Upper lobe of left lung (tissue), 6 donors: ENCODE measurements at regions not wholly inside any gene's neighbourhood (a gene's known extent, or its start where the extent isn't known, plus 50 kb on each side); places are given as distances from the start of the nearest gene placed in this dataset.
"Not testable (repeated sequence)": the region's sequence is repeated elsewhere in the genome, so short reads cannot be mapped to it uniquely, and the experiment has no call there.

Experiments used
- ATAC-seq, 2 donors: fragments of 200-7000 bp; cut with Tn5 transposase; one replicate each; pipeline ENCODE4 v1.9.1; 2022; ENCODE audit warnings: mild to moderate bottlenecking in 2 of 2, moderate library complexity in 2 of 2; ENCODE audit not compliant: low FRiP score in 2 of 2
- DNase-seq, 2 donors: peaks; one replicate each; pipeline ENCODE4 v3.0.0-alpha.2; 2019 to 2020
- H3K27ac ChIP-seq, 4 donors: fragments of 200-600 bp; sonication (generic); one replicate each; pipeline ENCODE4 v1.5.1; 2016 to 2019
- H3K27me3 ChIP-seq, 4 donors: fragments of 200-600 bp; sonication (generic); one replicate each; pipeline ENCODE4 v1.5.1; 2017 to 2019
- H3K36me3 ChIP-seq, 4 donors: fragments of 200-600 bp; sonication (generic); one replicate each; pipeline ENCODE4 v1.5.1; 2016 to 2019
- H3K4me1 ChIP-seq, 4 donors: fragments of 200-600 bp; sonication (generic); one replicate each; pipeline ENCODE4 v1.5.1; 2018 to 2019
- H3K4me3 ChIP-seq, 4 donors: fragments of 200-600 bp; sonication (generic); one replicate each; pipeline ENCODE4 v1.5.1; 2017 to 2019; ENCODE audit warnings: mild to moderate bottlenecking in 2 of 4, moderate library complexity in 1 of 4
- H3K9me3 ChIP-seq, 4 donors: fragments of 200-600 bp; sonication (generic); one replicate each; pipeline ENCODE4 v1.5.1; 2018 to 2019
- EP300 ChIP-seq, 4 donors: sonication (generic); formaldehyde crosslinking; IDR thresholded peaks; one replicate each; pipeline ENCODE4 v1.5.1; 2017; ENCODE audit warnings: antibody characterized with exemption in 4 of 4, control low read depth in 2 of 4
- POLR2A ChIP-seq, 4 donors: fragments of 450-650 bp; IDR thresholded peaks; one replicate each; pipeline ENCODE4 v1.5.1; 2016 to 2017; ENCODE audit warnings: antibody characterized with exemption in 4 of 4, mild to moderate bottlenecking in 2 of 4
- POLR2AphosphoS5 ChIP-seq, 2 donors: sonication (generic); formaldehyde crosslinking; IDR thresholded peaks; one replicate each; pipeline ENCODE4 v1.5.1; 2017; ENCODE audit warnings: antibody characterized with exemption in 2 of 2
- WGBS, 2 donors: methylation state at CpG; one replicate each; pipeline ENCODE4 v1.1.5; 2017 to 2018; 5-methylcytosine and 5-hydroxymethylcytosine counted together
- TF ChIP-seq, protein P1 (sequence below), 6 experiments: fragments of 450-650 bp in 4 of 6; fragments of 200-600 bp in 2 of 6; sonication (generic) in 2 of 6; IDR thresholded peaks; one replicate each; pipeline ENCODE4 v1.5.1; 2016 to 2019; ENCODE audit warnings: antibody characterized with exemption in 6 of 6
- donor health status: DM: no; HTN: no; CAD: no; lungs with moderate emphysema.
- donor health status: DM: no; HTN: yes; CAD: no; lungs with severe emphysema.

- no peaks in the 10 kb centered on the region for H3K36me3 ChIP-seq
- H3K27me3 ChIP-seq: no peaks in the 10 kb centered on the region
- TF ChIP-seq POLR2A (IDR thresholded peaks at IDR 0.05) (no peak), POLR2AphosphoS5 (IDR thresholded peaks at IDR 0.05) (no peak), EP300 (IDR thresholded peaks at IDR 0.05) (no peak)
- TF ChIP-seq, protein P1, sequence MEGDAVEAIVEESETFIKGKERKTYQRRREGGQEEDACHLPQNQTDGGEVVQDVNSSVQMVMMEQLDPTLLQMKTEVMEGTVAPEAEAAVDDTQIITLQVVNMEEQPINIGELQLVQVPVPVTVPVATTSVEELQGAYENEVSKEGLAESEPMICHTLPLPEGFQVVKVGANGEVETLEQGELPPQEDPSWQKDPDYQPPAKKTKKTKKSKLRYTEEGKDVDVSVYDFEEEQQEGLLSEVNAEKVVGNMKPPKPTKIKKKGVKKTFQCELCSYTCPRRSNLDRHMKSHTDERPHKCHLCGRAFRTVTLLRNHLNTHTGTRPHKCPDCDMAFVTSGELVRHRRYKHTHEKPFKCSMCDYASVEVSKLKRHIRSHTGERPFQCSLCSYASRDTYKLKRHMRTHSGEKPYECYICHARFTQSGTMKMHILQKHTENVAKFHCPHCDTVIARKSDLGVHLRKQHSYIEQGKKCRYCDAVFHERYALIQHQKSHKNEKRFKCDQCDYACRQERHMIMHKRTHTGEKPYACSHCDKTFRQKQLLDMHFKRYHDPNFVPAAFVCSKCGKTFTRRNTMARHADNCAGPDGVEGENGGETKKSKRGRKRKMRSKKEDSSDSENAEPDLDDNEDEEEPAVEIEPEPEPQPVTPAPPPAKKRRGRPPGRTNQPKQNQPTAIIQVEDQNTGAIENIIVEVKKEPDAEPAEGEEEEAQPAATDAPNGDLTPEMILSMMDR (IDR thresholded peaks at IDR 0.05): no peak
- no peaks in the 10 kb centered on the region for H3K4me1 ChIP-seq
- H3K4me3 ChIP-seq: no peak overlapping the region
- DNase-seq: no peak
- ATAC-seq: no peak
- no peaks in the 10 kb centered on the region for H3K9me3 ChIP-seq
- no peak overlapping the region for H3K27ac ChIP-seq
These were observed 199.3 kb upstream of the SLC16A7 start for GRCh38 chr12:59396519-59396918.

DNA sequence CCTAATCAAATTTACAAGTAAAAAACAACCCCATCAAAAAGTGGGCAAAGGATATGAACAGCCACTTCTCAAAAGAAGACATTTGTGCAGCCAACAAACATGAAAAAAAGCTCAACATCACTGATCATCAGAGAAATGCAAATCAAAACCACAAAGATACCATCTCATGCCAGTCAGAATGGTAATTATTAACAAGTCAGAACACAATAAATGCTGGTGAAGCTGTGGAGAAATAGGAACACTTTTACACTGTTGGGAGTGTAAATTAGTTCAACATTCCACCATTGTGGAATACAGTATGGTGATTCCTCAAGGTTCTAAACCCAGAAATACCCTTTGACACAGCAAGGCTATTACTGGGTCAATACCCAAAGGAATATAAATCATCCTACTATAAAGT is 200.5 kb upstream of the SLC16A7 start:
- ATAC-seq, DNase-seq, H3K4me1 ChIP-seq, H3K9me3 ChIP-seq, H3K27me3 ChIP-seq, H3K27ac ChIP-seq, H3K4me3 ChIP-seq, H3K36me3 ChIP-seq: not testable (repeated sequence)

GRCh38 chr12:59393506-59393905 is 202.3 kb upstream of the SLC16A7 start:
- H3K27ac ChIP-seq: no peak overlapping the region
- no peak overlapping the region for H3K4me3 ChIP-seq
- ATAC-seq (no peak), DNase-seq (no peak)
- no peaks in the 10 kb centered on the region for H3K36me3 ChIP-seq
- H3K9me3 ChIP-seq: no peaks in the 10 kb centered on the region
- no peaks in the 10 kb centered on the region for H3K4me1 ChIP-seq
- WGBS, 2 donors: 82 to 93% methylated on average over 4 of the region's 4 CpGs
- no peaks in the 10 kb centered on the region for H3K27me3 ChIP-seq
- no peak for TF ChIP-seq POLR2AphosphoS5 (IDR thresholded peaks at IDR 0.05)
- TF ChIP-seq POLR2A (IDR thresholded peaks at IDR 0.05): no peak
- TF ChIP-seq, protein P1 (IDR thresholded peaks at IDR 0.05): no peak
- TF ChIP-seq EP300 (IDR thresholded peaks at IDR 0.05): no peak

DNA sequence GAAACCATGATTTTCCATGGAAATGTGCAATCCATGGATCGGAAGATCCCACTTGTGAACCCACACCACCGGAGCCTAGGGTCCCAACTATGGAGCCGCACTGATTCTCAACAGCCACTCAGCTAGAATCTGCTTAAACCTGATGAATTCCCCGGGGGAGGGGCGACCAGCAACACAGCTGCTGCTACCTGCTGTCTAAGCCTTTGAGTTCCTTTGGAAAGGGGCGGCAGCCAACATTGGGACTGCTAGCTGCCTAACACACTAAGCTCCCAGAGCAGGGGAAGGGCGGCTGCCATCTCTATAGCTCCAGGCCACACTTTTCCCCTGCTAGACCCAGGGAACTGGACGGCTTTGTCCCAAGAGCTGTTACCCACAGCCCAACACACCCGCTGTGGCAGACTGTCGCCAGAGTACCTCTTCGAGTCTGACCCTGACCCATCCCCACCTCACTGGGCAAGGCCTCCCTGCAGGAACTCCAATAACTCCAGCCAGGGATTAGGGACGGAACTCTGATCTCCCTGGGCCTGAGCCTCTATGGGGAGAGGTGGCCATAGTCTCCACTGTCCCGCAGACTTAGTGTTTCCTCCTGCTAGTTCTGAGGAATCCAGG is 205.8 kb upstream of the SLC16A7 start:
- no peak for DNase-seq
- H3K27me3 ChIP-seq: no peaks in the 10 kb centered on the region
- WGBS, 2 donors: 89 to 92% methylated on average over 8 to 12 of the region's 13 CpGs

DNA sequence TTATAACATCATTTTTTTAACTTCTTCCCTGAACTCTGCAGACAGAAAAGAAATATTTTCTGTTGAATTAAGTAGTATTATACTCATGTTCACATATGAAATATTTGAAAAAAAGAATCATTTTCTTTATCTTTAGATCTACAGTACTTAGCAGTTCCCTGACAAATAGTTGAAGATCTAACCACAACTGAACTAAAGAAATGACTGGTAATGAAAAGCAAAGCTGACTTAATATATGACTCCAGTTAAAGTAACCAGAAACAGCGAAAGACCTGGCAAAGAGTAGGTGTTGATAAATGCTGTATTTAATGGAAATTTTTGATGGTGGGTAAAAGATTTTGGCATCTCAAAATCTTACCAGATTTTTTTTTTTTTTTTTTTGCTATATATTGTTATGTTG is 207.1 kb upstream of the SLC16A7 start:
- H3K4me1 ChIP-seq: no peaks in the 10 kb centered on the region
- no peaks in the 10 kb centered on the region for H3K27me3 ChIP-seq
- TF ChIP-seq, protein P1 (IDR thresholded peaks at IDR 0.05): no peak
- TF ChIP-seq POLR2A (IDR thresholded peaks at IDR 0.05) (no peak), EP300 (IDR thresholded peaks at IDR 0.05) (no peak), POLR2AphosphoS5 (IDR thresholded peaks at IDR 0.05) (no peak)
- no peak for DNase-seq
- no peak for ATAC-seq
- H3K4me3 ChIP-seq: no peak overlapping the region
- H3K27ac ChIP-seq: no peak overlapping the region
- WGBS, 2 donors: 83 to 88% methylated on average over 1 of the region's 1 CpG
- no peaks in the 10 kb centered on the region for H3K9me3 ChIP-seq
- no peaks in the 10 kb centered on the region for H3K36me3 ChIP-seq

More for the DNA sequence above, 205.8 kb upstream of the SLC16A7 start:
- no peaks in the 10 kb centered on the region for H3K4me1 ChIP-seq
- no peaks in the 10 kb centered on the region for H3K9me3 ChIP-seq
- ATAC-seq: no peak
- no peak overlapping the region for H3K27ac ChIP-seq
- TF ChIP-seq, protein P1 (IDR thresholded peaks at IDR 0.05): no peak
- TF ChIP-seq POLR2A (IDR thresholded peaks at IDR 0.05) (no peak), POLR2AphosphoS5 (IDR thresholded peaks at IDR 0.05) (no peak), EP300 (IDR thresholded peaks at IDR 0.05) (no peak)
- H3K36me3 ChIP-seq: no peaks in the 10 kb centered on the region
- no peak overlapping the region for H3K4me3 ChIP-seq
